ENCODE measurements at regions not wholly inside any gene's neighbourhood (a gene's known extent, or its start where the extent isn't known, plus 50 kb on each side); places are given as distances from the start of the nearest gene placed in this dataset.

GRCh38 chr5:154676508-154676907, 78.7 kb upstream of the LARP1 start:
- TF ChIP-seq POLR2A (IDR thresholded peaks at IDR 0.05; ENCODE audit: control extremely low read depth in 1 of 2, low read depth in 2 of 2, low read length in 2 of 2): no peak
- TF ChIP-seq CTCF (IDR thresholded peaks at IDR 0.05; ENCODE audit: control extremely low read depth in 1 of 3, insufficient read depth in 1 of 3, low read depth in 1 of 3, low read length in 3 of 3): no peak
- TF ChIP-seq RFX5 (IDR thresholded peaks at IDR 0.05; ENCODE audit: borderline replicate concordance, low read depth, low read length): no peak
- no peak for TF ChIP-seq SIN3A (conservative IDR thresholded peaks at IDR 0.05 in 1 of 2, IDR thresholded peaks at IDR 0.05 in 1 of 2; ENCODE audit: low read depth in 1 of 2, low read length in 2 of 2)
- no peak for TF ChIP-seq POLR2AphosphoS5 (IDR thresholded peaks at IDR 0.05; ENCODE audit: low read depth, low read length)
